Activated CD4-positive, alpha-beta T cell treated with anti-CD3 and anti-CD28 coated beads for 36 hours (primary cell): ENCODE measurements at regions not wholly inside any gene's neighbourhood (a gene's known extent, or its start where the extent isn't known, plus 50 kb on each side); places are given as distances from the start of the nearest gene placed in this dataset.

Experiments
- ATAC-seq: fragments of 200-7000 bp; cut with Tn5 transposase; one replicate; pipeline ENCODE4 v1.10.0; 2021; ENCODE audit warnings: mild to moderate bottlenecking, moderate library complexity
- CTCF ChIA-PET: fragments of 350-600 bp; sonication (Branson Sonifier 250); formaldehyde crosslinking; loops from one replicate; lab custom pipeline; 2021; ENCODE audit warnings: antibody characterized with exemption; lab: Charles Lee
- POLR2A ChIA-PET: fragments of 350-600 bp; sonication (Branson Sonifier 250); formaldehyde crosslinking; loops from one replicate; lab custom pipeline; 2021; ENCODE audit warnings: antibody characterized with exemption, inconsistent platforms; lab: Charles Lee
- DNase-seq: peaks from one replicate; pipeline ENCODE4 v3.0.0-alpha.2; 2020
- H3K27ac Mint-ChIP-seq: one replicate; pipeline ENCODE4 v1.8.0; 2021; ENCODE audit warnings: mixed read lengths
- H3K27me3 Mint-ChIP-seq: one replicate; pipeline ENCODE4 v1.8.0; 2021; ENCODE audit warnings: mixed read lengths
- H3K36me3 Mint-ChIP-seq: one replicate; pipeline ENCODE4 v1.8.0; 2021; ENCODE audit warnings: low read depth, mixed read lengths
- H3K4me1 Mint-ChIP-seq: one replicate; pipeline ENCODE4 v1.8.0; 2021; ENCODE audit warnings: mixed read lengths
- H3K4me3 Mint-ChIP-seq: one replicate; pipeline ENCODE4 v1.8.0; 2021; ENCODE audit warnings: mild to moderate bottlenecking, moderate library complexity, mixed read lengths
- H3K9me3 Mint-ChIP-seq: one replicate; pipeline ENCODE4 v1.8.0; 2021; ENCODE audit warnings: low read depth, mixed read lengths
- intact Hi-C, 2 experiments: fragments of 100-400 bp; cut with DNase I in 1 of 2; cut with micrococcal nuclease in 1 of 2; formaldehyde crosslinking; loops; one replicate each; pipeline versions ENCODE4 v1.14.2 to v1.15.1; 2022 to 2024; cut with DNase I, micrococcal nuclease

GRCh38 chr2:128556633-128557032 is 238.0 kb upstream of the HS6ST1 start:
- Mint-ChIP-seq H3K4me3 (no peak overlapping the region), H3K27ac (no peak overlapping the region), H3K36me3 (no peaks in the 10 kb centered on the region), H3K9me3 (no peaks in the 10 kb centered on the region), H3K27me3 (no peaks in the 10 kb centered on the region), H3K4me1 (no peaks in the 10 kb centered on the region)
- intact Hi-C loops, result no loop called here
- CTCF ChIA-PET, result no interaction called here
- POLR2A ChIA-PET, result no interaction called here
- DNase-seq, result no peak
- ATAC-seq, result no peak

GRCh38 chr2:128557069-128557468 is 238.4 kb upstream of the HS6ST1 start:
- CTCF ChIA-PET, result no interaction called here
- no peaks in the 10 kb centered on the region for H3K4me1 Mint-ChIP-seq
- no peak overlapping the region for H3K27ac Mint-ChIP-seq
- POLR2A ChIA-PET, result no interaction called here
- no peaks in the 10 kb centered on the region for H3K27me3 Mint-ChIP-seq
- H3K9me3 Mint-ChIP-seq, result no peaks in the 10 kb centered on the region
- intact Hi-C loops, result no loop called here
- ATAC-seq (no peak), DNase-seq (no peak)
- no peaks in the 10 kb centered on the region for H3K36me3 Mint-ChIP-seq
- no peak overlapping the region for H3K4me3 Mint-ChIP-seq

GRCh38 chr2:128557831-128558241 is 239.2 kb upstream of the HS6ST1 start:
- Mint-ChIP-seq H3K4me3 (no peak overlapping the region), H3K9me3 (no peaks in the 10 kb centered on the region), H3K27ac (no peak overlapping the region), H3K27me3 (no peaks in the 10 kb centered on the region), H3K4me1 (no peaks in the 10 kb centered on the region), H3K36me3 (no peaks in the 10 kb centered on the region)
- ATAC-seq (no peak), DNase-seq (no peak)
- intact Hi-C loops, result no loop called here
- ChIA-PET CTCF (no interaction called here), POLR2A (no interaction called here)

- ATAC-seq, result no peak
- no peaks in the 10 kb centered on the region for H3K27me3 Mint-ChIP-seq
- no peak overlapping the region for H3K27ac Mint-ChIP-seq
- no peak for DNase-seq
- no peak overlapping the region for H3K4me3 Mint-ChIP-seq
- H3K36me3 Mint-ChIP-seq, result no peaks in the 10 kb centered on the region
- H3K9me3 Mint-ChIP-seq, result no peaks in the 10 kb centered on the region
- no peaks in the 10 kb centered on the region for H3K4me1 Mint-ChIP-seq
- intact Hi-C loops, result no loop called here
- POLR2A ChIA-PET, result no interaction called here
- CTCF ChIA-PET, result no interaction called here
Observed at GRCh38 chr2:128558441-128558840, 239.8 kb upstream of the HS6ST1 start.

GRCh38 chr2:128558895-128559532 is 240.3 kb upstream of the HS6ST1 start:
- intact Hi-C loops, result no loop called here
- ChIA-PET POLR2A (no interaction called here), CTCF (no interaction called here)

GRCh38 chr2:128559533-128560515 is 241.2 kb upstream of the HS6ST1 start:
- Mint-ChIP-seq H3K36me3 (no peaks in the 10 kb centered on the region), H3K9me3 (no peaks in the 10 kb centered on the region), H3K27ac (no peak overlapping the region), H3K27me3 (no peaks in the 10 kb centered on the region), H3K4me1 (no peaks in the 10 kb centered on the region), H3K4me3 (no peak overlapping the region)
- CTCF ChIA-PET, result no interaction called here
- ATAC-seq (no peak), DNase-seq (no peak)
- POLR2A ChIA-PET, result no interaction called here
- intact Hi-C loops, result no loop called here

More at GRCh38 chr2:128558895-128559532, 240.3 kb upstream of the HS6ST1 start:
- Mint-ChIP-seq H3K9me3 (no peaks in the 10 kb centered on the region), H3K36me3 (no peaks in the 10 kb centered on the region), H3K27me3 (no peaks in the 10 kb centered on the region), H3K4me3 (no peak overlapping the region), H3K4me1 (no peaks in the 10 kb centered on the region), H3K27ac (no peak overlapping the region)
- no peak for DNase-seq
- ATAC-seq, result no peak

- CTCF ChIA-PET, result no interaction called here
- POLR2A ChIA-PET, result no interaction called here
- H3K36me3 Mint-ChIP-seq, result no peaks in the 10 kb centered on the region
- no peaks in the 10 kb centered on the region for H3K9me3 Mint-ChIP-seq
- H3K4me3 Mint-ChIP-seq, result no peak overlapping the region
- no peaks in the 10 kb centered on the region for H3K27me3 Mint-ChIP-seq
- ATAC-seq (no peak), DNase-seq (no peak)
- no peak overlapping the region for H3K27ac Mint-ChIP-seq
- no peaks in the 10 kb centered on the region for H3K4me1 Mint-ChIP-seq
- intact Hi-C loops, result no loop called here
Observed at GRCh38 chr2:128560718-128561117, 242.1 kb upstream of the HS6ST1 start.

GRCh38 chr2:128562471-128563347 is 244.0 kb upstream of the HS6ST1 start:
- H3K9me3 Mint-ChIP-seq, result no peaks in the 10 kb centered on the region
- no peak overlapping the region for H3K27ac Mint-ChIP-seq
- ATAC-seq (no peak), DNase-seq (no peak)
- H3K36me3 Mint-ChIP-seq, result no peaks in the 10 kb centered on the region
- H3K4me1 Mint-ChIP-seq, result no peaks in the 10 kb centered on the region
- POLR2A ChIA-PET, result no interaction called here
- intact Hi-C loops, result no loop called here
- CTCF ChIA-PET, result interaction anchor here (0.5 kb wide), 1 partner anchor 156 kb away, joined by 3 read pairs; no protein-coding TSS in a partner anchor
- H3K27me3 Mint-ChIP-seq, result no peaks in the 10 kb centered on the region
- no peak overlapping the region for H3K4me3 Mint-ChIP-seq

- DNase-seq (no peak), ATAC-seq (no peak)
- ChIA-PET CTCF (interaction anchor here (0.5 kb wide), 1 partner anchor 529 kb away, joined by 3 read pairs; no protein-coding TSS in a partner anchor), POLR2A (no interaction called here)
- Mint-ChIP-seq H3K27me3 (no peaks in the 10 kb centered on the region), H3K4me3 (no peak overlapping the region), H3K27ac (no peak overlapping the region), H3K36me3 (no peaks in the 10 kb centered on the region), H3K9me3 (no peaks in the 10 kb centered on the region), H3K4me1 (no peaks in the 10 kb centered on the region)
- intact Hi-C loops, result no loop called here
Observed at GRCh38 chr2:128563348-128563687, 244.7 kb upstream of the HS6ST1 start.

- intact Hi-C loops, result no loop called here
- ATAC-seq (no peak), DNase-seq (no peak)
- ChIA-PET POLR2A (no interaction called here), CTCF (no interaction called here)
- Mint-ChIP-seq H3K36me3 (no peaks in the 10 kb centered on the region), H3K4me1 (no peaks in the 10 kb centered on the region), H3K27me3 (no peaks in the 10 kb centered on the region), H3K27ac (no peak overlapping the region), H3K9me3 (no peaks in the 10 kb centered on the region), H3K4me3 (no peak overlapping the region)
Observed at GRCh38 chr2:128564131-128564530, 245.5 kb upstream of the HS6ST1 start.

- POLR2A ChIA-PET, result no interaction called here
- H3K27me3 Mint-ChIP-seq, result no peaks in the 10 kb centered on the region
Observed at GRCh38 chr2:128564551-128564950, 245.9 kb upstream of the HS6ST1 start.

More at GRCh38 chr2:128564551-128564950, 245.9 kb upstream of the HS6ST1 start:
- no peak overlapping the region for H3K4me3 Mint-ChIP-seq
- intact Hi-C loops, result no loop called here
- no peak overlapping the region for H3K27ac Mint-ChIP-seq
- CTCF ChIA-PET, result no interaction called here
- H3K36me3 Mint-ChIP-seq, result no peaks in the 10 kb centered on the region
- H3K9me3 Mint-ChIP-seq, result no peaks in the 10 kb centered on the region
- ATAC-seq (no peak), DNase-seq (no peak)
- no peaks in the 10 kb centered on the region for H3K4me1 Mint-ChIP-seq
